NCI-H1417 treated with DMSO at 0.1 percent for 48 hours (cell line): ENCODE measurements at regions not wholly inside any gene's neighbourhood (a gene's known extent, or its start where the extent isn't known, plus 50 kb on each side); places are given as distances from the start of the nearest gene placed in this dataset.

ENCODE experiments used
- DNase-seq: peaks from one replicate; lab custom pipeline; 2025; lab: John Stamatoyannopoulos, UW

GRCh38 chr5:147037515-147038205 is 159.1 kb upstream of the PPP2R2B start:
- no peak for DNase-seq

DNA sequence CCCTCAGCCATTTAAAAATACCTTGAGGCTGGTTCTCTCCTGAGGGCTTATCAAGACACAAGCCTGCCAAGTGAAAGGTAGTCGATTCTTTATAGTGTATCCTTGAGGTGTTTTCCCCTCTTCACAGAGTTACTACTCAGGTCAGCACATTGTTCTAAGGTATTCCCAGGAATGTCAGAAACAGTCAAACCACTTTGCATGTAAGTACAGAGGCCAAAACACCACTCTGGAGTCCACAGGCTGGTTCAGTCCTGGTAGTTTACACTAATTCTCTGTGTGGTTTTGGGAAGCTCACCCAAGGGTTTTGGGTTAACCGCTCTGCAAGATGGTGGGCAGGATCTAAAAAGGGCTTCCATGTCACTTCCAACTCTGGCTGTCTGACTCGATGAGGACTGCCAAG is 162.3 kb upstream of the PPP2R2B start:
- no peak for DNase-seq

GRCh38 chr5:147044572-147045273 is 166.2 kb upstream of the PPP2R2B start:
- no peak for DNase-seq

- DNase-seq, result no peak
These were observed 166.7 kb upstream of the PPP2R2B start for GRCh38 chr5:147045290-147045689.

- no peak for DNase-seq
These were observed 167.7 kb upstream of the PPP2R2B start for GRCh38 chr5:147046281-147046680.

GRCh38 chr5:147046894-147047293 is 168.3 kb upstream of the PPP2R2B start:
- DNase-seq, result no peak

DNA sequence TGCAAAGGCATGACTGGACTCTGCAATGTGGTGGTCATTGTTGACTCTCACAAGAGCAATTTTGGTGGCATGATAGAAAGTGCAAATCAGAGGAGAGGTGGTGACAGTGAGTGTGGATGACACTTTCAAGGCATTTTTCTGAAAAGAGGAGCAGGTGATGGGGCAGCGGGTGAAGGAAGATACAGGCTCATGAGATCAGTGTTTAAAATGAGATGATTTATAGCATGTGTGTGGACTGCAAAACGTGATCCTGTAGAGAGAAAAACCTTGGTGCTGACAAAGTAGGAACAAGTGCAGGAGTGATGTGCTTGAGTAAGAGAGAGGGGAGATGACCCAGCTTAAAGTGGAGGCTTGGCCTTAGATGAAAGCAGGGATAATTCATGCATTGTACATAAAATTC is 171.2 kb upstream of the PPP2R2B start:
- no peak for DNase-seq

DNA sequence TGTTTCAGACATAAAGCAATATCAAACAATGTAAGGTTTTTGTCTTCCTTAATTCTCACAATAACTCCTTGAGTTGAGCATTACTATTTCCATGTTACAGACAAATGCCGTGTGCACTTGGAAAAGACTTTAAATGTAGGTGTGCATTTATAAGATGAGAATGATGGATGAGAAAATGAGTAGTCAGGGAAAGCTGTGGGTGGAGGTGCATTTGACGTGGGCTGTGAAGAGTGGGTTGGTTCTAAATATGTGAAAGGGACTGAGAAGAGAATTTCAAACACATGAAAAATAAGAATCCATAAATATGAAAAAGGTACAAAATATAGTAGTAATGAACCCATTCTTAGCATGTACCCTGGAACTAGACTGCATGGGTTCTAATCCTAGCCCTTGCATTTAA is 171.6 kb upstream of the PPP2R2B start:
- no peak for DNase-seq

- no peak for DNase-seq
These were observed 172.6 kb upstream of the PPP2R2B start for GRCh38 chr5:147051193-147051592.

GRCh38 chr5:147052519-147052918 is 174.0 kb upstream of the PPP2R2B start:
- no peak for DNase-seq

DNA sequence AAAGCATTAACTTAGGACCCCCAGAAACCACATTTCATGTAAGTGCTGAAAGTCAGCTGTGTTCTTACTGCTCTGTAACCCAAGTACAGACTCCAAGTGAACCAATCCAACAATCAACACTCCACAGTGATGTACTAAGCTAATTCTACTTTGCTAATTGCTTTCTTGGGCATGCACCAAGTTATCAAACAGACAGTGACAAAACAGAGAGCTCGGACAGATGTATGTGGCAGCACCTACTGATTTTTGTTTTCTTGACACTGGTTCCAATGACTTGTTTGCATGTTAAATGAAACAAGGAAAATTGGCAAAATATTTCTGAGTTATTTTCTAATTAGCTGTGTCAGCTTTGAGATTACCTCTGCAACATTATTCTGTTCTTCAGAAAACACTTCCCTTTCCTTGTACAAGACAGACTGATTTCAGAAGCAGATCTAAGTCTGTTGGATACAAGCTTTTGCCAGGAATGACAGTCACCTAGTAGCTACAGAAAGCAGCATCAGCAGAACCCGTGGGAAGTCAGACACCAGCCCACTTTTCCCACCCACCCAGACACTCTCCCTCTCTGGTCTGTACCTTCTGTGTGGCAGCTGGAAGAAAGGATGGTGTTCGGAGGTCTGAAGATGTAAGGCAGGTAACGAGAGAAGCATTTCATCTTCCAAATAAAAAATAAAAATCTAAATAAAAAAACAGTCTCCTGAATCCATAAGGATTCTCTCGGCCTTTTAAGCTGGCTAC is 176.7 kb upstream of the PPP2R2B start:
- no peak for DNase-seq

DNA sequence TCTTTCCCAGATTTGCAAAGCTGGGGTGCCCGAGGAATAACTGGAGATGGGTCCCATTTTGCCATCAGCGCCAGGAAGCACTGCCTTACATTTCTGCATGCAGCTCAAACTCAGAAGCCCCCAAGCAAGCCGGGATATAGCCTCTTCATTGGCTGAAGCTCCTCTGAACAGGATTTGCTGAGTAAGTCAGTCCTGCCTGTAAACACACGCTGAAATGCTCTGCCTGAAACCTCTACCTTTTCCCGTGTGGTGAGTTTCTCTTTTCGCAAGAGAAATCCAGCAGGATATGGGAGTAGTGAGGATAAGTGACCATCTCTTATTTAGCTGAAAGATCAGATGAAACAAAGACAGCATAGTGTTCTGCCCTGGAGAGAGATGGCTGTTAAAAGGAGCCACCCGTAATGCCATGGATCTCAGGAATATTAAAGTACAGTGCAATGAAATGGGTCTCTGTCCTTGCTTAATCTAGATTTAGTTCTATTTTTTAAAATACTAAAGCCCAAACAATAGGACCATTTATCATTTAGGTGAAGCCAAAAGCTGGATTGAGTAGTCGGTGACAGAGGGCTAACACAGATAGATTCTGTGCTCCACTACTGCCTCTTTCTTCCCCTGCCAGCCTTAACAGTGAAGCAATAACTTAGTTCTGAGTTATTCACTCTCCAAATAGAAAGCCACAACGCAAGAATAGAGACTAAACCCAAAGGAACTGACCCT is 177.5 kb upstream of the PPP2R2B start:
- DNase-seq, result no peak

GRCh38 chr5:147057051-147057450 is 177.8 kb upstream of the STK32A start:
- DNase-seq, result no peak

DNA sequence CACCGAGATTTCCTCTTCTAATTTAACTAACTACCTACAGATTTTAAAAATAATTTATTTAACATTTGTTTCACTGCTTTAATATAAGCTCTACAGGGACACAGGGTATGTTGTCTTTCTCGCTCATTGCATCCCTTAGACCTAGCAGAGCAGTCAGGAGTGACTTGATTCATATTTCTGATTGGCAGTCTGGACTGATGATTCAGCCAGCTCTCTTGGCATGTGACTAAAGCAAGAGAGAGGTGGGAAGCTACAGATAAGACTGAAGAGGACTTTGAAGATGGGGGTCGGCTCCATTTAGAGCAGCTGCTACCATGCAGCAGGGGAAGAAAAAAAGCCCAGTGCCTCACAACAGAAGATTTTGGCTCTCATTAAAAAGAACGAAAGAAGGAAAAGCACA is 173.4 kb upstream of the STK32A start:
- no peak for DNase-seq

DNA sequence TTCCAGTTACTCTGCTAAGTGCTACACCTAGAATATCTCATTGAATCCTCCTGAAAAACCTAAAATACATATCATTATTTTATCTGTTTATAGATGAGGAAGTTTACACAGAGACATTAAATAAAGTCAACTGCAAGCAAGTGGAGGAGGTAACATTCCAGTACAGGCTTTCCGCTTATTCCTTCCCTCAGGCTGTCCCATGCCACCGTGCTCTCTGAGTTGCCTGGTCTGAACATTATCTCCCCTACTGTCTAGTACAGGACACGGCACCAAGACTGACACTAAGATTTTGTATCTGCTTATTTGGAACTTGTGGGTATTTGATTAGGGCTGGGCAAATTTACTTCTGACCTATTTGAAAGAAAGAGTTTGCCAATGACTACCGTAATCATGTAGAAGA is 172.4 kb upstream of the STK32A start:
- no peak for DNase-seq

DNA sequence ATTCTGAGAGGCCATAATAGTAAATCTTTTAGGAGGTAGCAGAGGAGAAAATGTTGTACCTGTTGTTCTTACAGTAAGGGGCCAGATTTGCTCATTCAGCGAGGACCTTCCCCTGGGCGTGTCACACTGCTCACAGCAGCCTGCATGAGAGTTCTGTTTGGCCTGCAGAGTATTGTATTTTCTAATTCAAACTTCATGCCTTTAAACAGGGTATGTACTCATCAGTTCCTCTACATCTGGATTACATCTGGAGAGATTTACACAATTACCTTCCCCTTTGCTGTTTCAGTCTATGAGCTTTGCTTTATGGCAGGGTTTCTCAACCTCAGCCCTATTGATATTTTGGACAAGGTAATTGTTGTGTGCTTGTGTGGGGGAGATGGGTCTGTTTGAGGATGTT is 170.9 kb upstream of the STK32A start:
- DNase-seq, result no peak

DNA sequence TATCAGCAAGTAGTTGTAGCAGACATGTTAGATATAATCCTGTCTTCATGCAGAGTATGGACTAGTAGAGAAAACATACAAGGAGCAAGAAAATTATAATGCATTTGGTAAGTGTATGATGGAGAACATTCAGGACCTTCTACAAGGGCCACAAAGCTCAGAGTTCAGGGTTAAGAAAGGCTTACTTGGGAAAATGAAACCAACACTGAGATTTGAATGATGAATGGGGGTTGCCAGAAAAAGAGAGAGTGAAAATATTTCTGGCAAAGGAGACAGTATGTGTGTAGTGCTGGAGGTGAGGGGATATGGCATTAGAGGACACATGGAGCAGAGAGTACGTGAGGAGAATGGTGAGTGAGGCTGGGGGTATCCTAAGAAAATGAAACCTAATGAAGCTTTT is 169.8 kb upstream of the STK32A start:
- no peak for DNase-seq

GRCh38 chr5:147068998-147069397 is 165.8 kb upstream of the STK32A start:
- DNase-seq, result no peak

DNA sequence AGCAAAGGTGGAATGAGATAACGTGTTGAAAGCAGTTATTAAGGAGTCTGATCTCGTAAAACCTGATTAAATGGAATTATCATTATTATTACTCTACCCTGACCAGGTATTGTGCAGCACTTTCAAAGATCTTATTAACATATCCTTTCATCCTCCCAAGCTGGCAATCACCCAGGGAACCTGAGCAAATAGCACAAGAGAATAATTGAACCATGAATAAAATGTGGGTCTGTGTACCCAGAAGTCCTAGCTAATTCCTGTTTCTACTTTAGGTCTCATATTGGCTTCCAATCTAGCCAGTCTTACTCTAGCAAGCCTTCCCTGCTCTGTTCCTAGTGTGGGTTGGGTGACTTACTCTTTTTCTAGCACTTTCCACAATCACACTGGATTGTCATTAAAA is 162.2 kb upstream of the STK32A start:
- peak; percentile 20 for DNase-seq

DNA sequence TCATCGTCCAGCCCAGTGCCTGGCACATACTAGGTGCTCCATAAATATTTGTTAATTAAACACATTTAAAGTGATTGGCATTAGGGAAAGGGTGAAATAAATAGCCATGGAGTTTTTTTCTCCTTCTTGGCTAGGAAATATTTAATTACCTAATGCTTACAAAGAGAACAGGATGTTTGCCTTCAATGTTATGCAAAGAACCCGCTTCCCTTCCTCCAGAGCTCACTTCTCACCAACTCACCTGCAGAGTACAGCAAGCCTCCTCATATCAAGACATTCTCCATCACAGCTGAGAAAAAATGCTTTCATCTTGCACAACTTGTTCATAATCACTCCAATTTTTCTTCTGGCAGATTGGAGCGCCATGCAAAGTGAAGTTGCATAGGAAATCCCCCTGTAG is 161.7 kb upstream of the STK32A start:
- no peak for DNase-seq

DNA sequence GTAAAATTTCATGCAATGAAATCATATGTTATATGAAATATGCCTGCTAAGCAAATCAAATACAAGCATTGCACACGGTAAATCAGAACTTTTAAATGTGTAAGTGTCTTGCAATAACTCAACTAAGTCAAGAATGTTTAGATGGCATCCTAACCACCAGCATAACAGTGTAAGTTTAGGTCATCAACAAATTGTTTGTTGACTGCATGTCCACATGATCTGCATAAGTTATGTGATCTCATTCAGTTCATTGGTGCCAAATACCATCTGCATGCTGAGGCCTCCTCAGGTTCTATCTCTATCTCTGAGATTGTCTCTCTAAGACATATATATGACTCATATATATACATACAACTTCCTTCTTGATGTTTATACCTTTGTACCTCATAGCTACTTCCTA is 159.6 kb upstream of the STK32A start:
- no peak for DNase-seq

GRCh38 chr5:147080391-147080790 is 154.4 kb upstream of the STK32A start:
- no peak for DNase-seq
